ENCODE measurements at regions not wholly inside any gene's neighbourhood (a gene's known extent, or its start where the extent isn't known, plus 50 kb on each side); places are given as distances from the start of the nearest gene placed in this dataset.
A peak's percentile ranks its signal among the peaks of the same experiment; 100 is the strongest.

GRCh38 chr19:20482721-20483120 is 82.9 kb downstream of the ZNF737 start:
- TF ChIP-seq, protein P1, sequence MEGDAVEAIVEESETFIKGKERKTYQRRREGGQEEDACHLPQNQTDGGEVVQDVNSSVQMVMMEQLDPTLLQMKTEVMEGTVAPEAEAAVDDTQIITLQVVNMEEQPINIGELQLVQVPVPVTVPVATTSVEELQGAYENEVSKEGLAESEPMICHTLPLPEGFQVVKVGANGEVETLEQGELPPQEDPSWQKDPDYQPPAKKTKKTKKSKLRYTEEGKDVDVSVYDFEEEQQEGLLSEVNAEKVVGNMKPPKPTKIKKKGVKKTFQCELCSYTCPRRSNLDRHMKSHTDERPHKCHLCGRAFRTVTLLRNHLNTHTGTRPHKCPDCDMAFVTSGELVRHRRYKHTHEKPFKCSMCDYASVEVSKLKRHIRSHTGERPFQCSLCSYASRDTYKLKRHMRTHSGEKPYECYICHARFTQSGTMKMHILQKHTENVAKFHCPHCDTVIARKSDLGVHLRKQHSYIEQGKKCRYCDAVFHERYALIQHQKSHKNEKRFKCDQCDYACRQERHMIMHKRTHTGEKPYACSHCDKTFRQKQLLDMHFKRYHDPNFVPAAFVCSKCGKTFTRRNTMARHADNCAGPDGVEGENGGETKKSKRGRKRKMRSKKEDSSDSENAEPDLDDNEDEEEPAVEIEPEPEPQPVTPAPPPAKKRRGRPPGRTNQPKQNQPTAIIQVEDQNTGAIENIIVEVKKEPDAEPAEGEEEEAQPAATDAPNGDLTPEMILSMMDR (IDR thresholded peaks at IDR 0.05): no peak
- TF ChIP-seq POLR2A (IDR thresholded peaks at IDR 0.05): no peak
- intact Hi-C loops (cut with DNase I; ENCODE audit: low total_unique reads): no loop called here

GRCh38 chr19:20481736-20482135 is 83.8 kb downstream of the ZNF737 start:
- H3K9me3 ChIP-seq: no peaks in the 10 kb centered on the region
- no peak for TF ChIP-seq POLR2A (IDR thresholded peaks at IDR 0.05)
- TF ChIP-seq, protein P1 (IDR thresholded peaks at IDR 0.05): no peak
- no peak overlapping the region for H3K27ac ChIP-seq
- intact Hi-C loops (cut with DNase I; ENCODE audit: low total_unique reads): no loop called here
- WGBS, 2 donors: 90 to 100% methylated on average over 1 of the region's 1 CpG
- H3K36me3 ChIP-seq (ENCODE audit: low read depth, missing control alignments): no peaks in the 10 kb centered on the region
- H3K27me3 ChIP-seq: no peaks in the 10 kb centered on the region
- no peak overlapping the region for H3K4me3 ChIP-seq
- no peak for DNase-seq
- no peaks in the 10 kb centered on the region for H3K4me1 ChIP-seq

More at GRCh38 chr19:20482721-20483120, 82.9 kb downstream of the ZNF737 start:
- DNase-seq: no peak
- Histone ChIP-seq H3K36me3 (ENCODE audit: low read depth, missing control alignments) (no peaks in the 10 kb centered on the region), H3K4me1 (no peaks in the 10 kb centered on the region), H3K4me3 (no peak overlapping the region), H3K27me3 (no peaks in the 10 kb centered on the region), H3K27ac (no peak overlapping the region), H3K9me3 (no peaks in the 10 kb centered on the region)
- 65 to 100% methylated on average over 1 to 2 of the region's 2 CpGs for whole genome bisulfite sequencing, 2 donors

GRCh38 chr19:20479483-20479882 is 86.1 kb downstream of the ZNF737 start:
- Histone ChIP-seq H3K9me3 (no peaks in the 10 kb centered on the region), H3K36me3 (ENCODE audit: low read depth, missing control alignments) (no peaks in the 10 kb centered on the region), H3K27me3 (no peaks in the 10 kb centered on the region), H3K4me1 (no peaks in the 10 kb centered on the region), H3K27ac (no peak overlapping the region), H3K4me3 (no peak overlapping the region)
- DNase-seq: no peak
- TF ChIP-seq POLR2A (IDR thresholded peaks at IDR 0.05): no peak
- intact Hi-C loops (cut with DNase I; ENCODE audit: low total_unique reads): no loop called here
- 84 to 85% methylated on average over 3 of the region's 3 CpGs for WGBS, 2 donors

DNA sequence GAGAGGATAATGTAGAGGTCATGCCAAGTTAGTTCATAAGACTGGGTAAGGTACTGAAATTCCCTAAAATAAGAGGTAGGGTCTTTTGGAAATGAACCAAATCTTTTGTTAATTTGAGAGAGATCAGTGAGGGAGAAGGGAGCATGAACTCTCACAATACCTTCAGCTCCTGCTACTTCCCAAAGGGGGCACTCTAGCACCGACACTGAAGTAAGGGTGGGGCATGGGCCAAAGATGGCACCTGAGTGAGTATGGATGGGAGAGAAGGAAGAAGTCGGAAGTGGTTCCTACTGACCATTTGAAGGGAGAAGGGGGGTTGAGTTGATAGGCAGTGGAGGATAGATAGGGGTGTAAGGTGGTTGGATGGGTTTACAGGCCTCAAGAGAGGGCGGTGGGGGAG is 86.6 kb downstream of the ZNF737 start:
- no peaks in the 10 kb centered on the region for H3K9me3 ChIP-seq
- H3K4me3 ChIP-seq: no peak overlapping the region
- H3K27me3 ChIP-seq: no peaks in the 10 kb centered on the region
- H3K36me3 ChIP-seq (ENCODE audit: low read depth, missing control alignments): no peaks in the 10 kb centered on the region
- no peak for TF ChIP-seq POLR2A (IDR thresholded peaks at IDR 0.05)
- TF ChIP-seq, protein P1 (IDR thresholded peaks at IDR 0.05): no peak
- H3K27ac ChIP-seq: no peak overlapping the region
- no peaks in the 10 kb centered on the region for H3K4me1 ChIP-seq
- intact Hi-C loops (cut with DNase I; ENCODE audit: low total_unique reads): no loop called here
- WGBS, 2 donors: 84 to 86% methylated on average over 3 of the region's 3 CpGs
- no peak for DNase-seq

- Histone ChIP-seq H3K36me3 (ENCODE audit: low read depth, missing control alignments) (no peaks in the 10 kb centered on the region), H3K27ac (no peak overlapping the region), H3K9me3 (no peaks in the 10 kb centered on the region), H3K4me3 (peak overlapping the region; percentile 22 to 38), H3K27me3 (no peaks in the 10 kb centered on the region), H3K4me1 (no peaks in the 10 kb centered on the region)
- intact Hi-C loops (cut with DNase I; ENCODE audit: low total_unique reads): no loop called here
- DNase-seq: peak; percentile 58
- TF ChIP-seq, protein P1 (IDR thresholded peaks at IDR 0.05): no peak
- TF ChIP-seq POLR2A (IDR thresholded peaks at IDR 0.05): no peak
- 72 to 79% methylated on average over 13 of the region's 13 CpGs for WGBS, 2 donors
These were observed 92.7 kb downstream of the ZNF737 start for GRCh38 chr19:20472854-20473253.
